ENCODE measurements at regions not wholly inside any gene's neighbourhood (a gene's known extent, or its start where the extent isn't known, plus 50 kb on each side); places are given as distances from the start of the nearest gene placed in this dataset.

DNA sequence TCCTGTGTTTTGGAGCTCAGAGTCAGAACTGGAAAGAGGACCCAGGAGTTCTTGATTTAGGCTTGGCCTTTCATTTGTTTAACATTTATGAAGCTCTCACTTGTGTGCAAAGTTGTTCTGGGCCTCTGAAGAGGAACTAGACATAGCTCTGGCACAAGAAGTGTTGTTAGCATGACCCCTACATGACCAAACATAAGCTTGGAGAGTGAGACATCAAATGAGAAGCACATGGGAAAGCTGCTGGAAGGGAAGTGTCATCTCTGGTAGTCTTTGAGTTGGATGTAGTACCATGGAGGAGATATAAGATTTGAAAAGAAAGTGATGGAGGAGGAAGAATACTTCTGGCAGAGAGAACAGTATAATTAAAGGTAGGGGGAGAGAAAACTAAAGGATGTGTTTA is 370.1 kb downstream of the ADRA2A start:
- TF ChIP-seq, protein P1, sequence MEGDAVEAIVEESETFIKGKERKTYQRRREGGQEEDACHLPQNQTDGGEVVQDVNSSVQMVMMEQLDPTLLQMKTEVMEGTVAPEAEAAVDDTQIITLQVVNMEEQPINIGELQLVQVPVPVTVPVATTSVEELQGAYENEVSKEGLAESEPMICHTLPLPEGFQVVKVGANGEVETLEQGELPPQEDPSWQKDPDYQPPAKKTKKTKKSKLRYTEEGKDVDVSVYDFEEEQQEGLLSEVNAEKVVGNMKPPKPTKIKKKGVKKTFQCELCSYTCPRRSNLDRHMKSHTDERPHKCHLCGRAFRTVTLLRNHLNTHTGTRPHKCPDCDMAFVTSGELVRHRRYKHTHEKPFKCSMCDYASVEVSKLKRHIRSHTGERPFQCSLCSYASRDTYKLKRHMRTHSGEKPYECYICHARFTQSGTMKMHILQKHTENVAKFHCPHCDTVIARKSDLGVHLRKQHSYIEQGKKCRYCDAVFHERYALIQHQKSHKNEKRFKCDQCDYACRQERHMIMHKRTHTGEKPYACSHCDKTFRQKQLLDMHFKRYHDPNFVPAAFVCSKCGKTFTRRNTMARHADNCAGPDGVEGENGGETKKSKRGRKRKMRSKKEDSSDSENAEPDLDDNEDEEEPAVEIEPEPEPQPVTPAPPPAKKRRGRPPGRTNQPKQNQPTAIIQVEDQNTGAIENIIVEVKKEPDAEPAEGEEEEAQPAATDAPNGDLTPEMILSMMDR (IDR thresholded peaks at IDR 0.05), result no peak
- TF ChIP-seq POLR2A (IDR thresholded peaks at IDR 0.05), result no peak
- TF ChIP-seq POLR2AphosphoS5 (IDR thresholded peaks at IDR 0.05), result no peak
